PC-3 (cell line): ENCODE measurements at regions not wholly inside any gene's neighbourhood (a gene's known extent, or its start where the extent isn't known, plus 50 kb on each side); places are given as distances from the start of the nearest gene placed in this dataset.

Experiments
- CTCF ChIP-seq: fragments of 300-600 bp; sonication (generic); conservative IDR thresholded peaks from 2 replicates; pipeline ENCODE4 v1.5.1; 2017; ENCODE audit warnings: antibody characterized with exemption, low read depth, mild to moderate bottlenecking, low read length
- EZH2 ChIP-seq: fragments of 300-600 bp; sonication (generic); IDR thresholded peaks from one replicate; pipeline ENCODE4 v1.6.1; 2017; ENCODE audit warnings: antibody characterized with exemption, mild to moderate bottlenecking, low read length; ENCODE audit not compliant: unreplicated experiment

- no peak; the same call in 1 of the 2 replicates for TF ChIP-seq CTCF
- no peak for TF ChIP-seq EZH2
Measured at GRCh38 chrX:40244980-40245379, 147.2 kb upstream of the BCOR start.
